ENCODE measurements at regions not wholly inside any gene's neighbourhood (a gene's known extent, or its start where the extent isn't known, plus 50 kb on each side); places are given as distances from the start of the nearest gene placed in this dataset.

GRCh38 chr2:176686328-176686727 lies 417.1 kb downstream of the MTX2 start:
- Mint-ChIP-seq H3K36me3 (no peaks in the 10 kb centered on the region), H3K4me1 (no peaks in the 10 kb centered on the region), H3K9me3 (no peaks in the 10 kb centered on the region), H3K4me3 (no peak overlapping the region), H3K27me3 (peaks cover 23% of the 10 kb centered on the region), H3K27ac (no peak overlapping the region)
- POLR2A ChIA-PET = no interaction called here
- no peak for ATAC-seq (ENCODE audit: low read depth)
- no peak for DNase-seq

GRCh38 chr2:176687342-176687741 lies 418.1 kb downstream of the MTX2 start:
- POLR2A ChIA-PET = no interaction called here
- ATAC-seq (ENCODE audit: low read depth) = no peak
- Mint-ChIP-seq H3K4me3 (no peak overlapping the region), H3K27ac (no peak overlapping the region), H3K9me3 (no peaks in the 10 kb centered on the region), H3K36me3 (no peaks in the 10 kb centered on the region), H3K27me3 (peaks cover 25% of the 10 kb centered on the region), H3K4me1 (no peaks in the 10 kb centered on the region)
- DNase-seq = no peak

GRCh38 chr2:176687944-176688343 lies 418.7 kb downstream of the MTX2 start:
- DNase-seq = no peak
- Mint-ChIP-seq H3K4me3 (no peak overlapping the region), H3K27me3 (peaks cover 19% of the 10 kb centered on the region), H3K36me3 (no peaks in the 10 kb centered on the region), H3K4me1 (no peaks in the 10 kb centered on the region), H3K27ac (no peak overlapping the region), H3K9me3 (no peaks in the 10 kb centered on the region)
- POLR2A ChIA-PET = interaction anchor here (0.6 kb wide), 1 partner anchor 384 kb away, joined by 3 read pairs; no protein-coding TSS in a partner anchor
- no peak for ATAC-seq (ENCODE audit: low read depth)

- POLR2A ChIA-PET = no interaction called here
- H3K4me3 Mint-ChIP-seq = no peak overlapping the region
- no peaks in the 10 kb centered on the region for H3K36me3 Mint-ChIP-seq
- H3K9me3 Mint-ChIP-seq = no peaks in the 10 kb centered on the region
- H3K27me3 Mint-ChIP-seq = peaks cover 10% of the 10 kb centered on the region
- DNase-seq (no peak), ATAC-seq (ENCODE audit: low read depth) (no peak)
- H3K4me1 Mint-ChIP-seq = no peaks in the 10 kb centered on the region
- no peak overlapping the region for H3K27ac Mint-ChIP-seq
These were observed 420.5 kb downstream of the MTX2 start for GRCh38 chr2:176689711-176690110.

GRCh38 chr2:176691471-176691870 lies 422.2 kb downstream of the MTX2 start:
- POLR2A ChIA-PET = no interaction called here
- DNase-seq = no peak
- Mint-ChIP-seq H3K27ac (no peak overlapping the region), H3K9me3 (no peaks in the 10 kb centered on the region), H3K4me3 (no peak overlapping the region), H3K36me3 (no peaks in the 10 kb centered on the region), H3K27me3 (peaks cover 10% of the 10 kb centered on the region), H3K4me1 (no peaks in the 10 kb centered on the region)
- ATAC-seq (ENCODE audit: low read depth) = no peak

- POLR2A ChIA-PET = no interaction called here
- H3K27ac Mint-ChIP-seq = no peak overlapping the region
These were observed 423.3 kb downstream of the MTX2 start for GRCh38 chr2:176692533-176692932.

GRCh38 chr2:176699098-176699497 lies 429.9 kb downstream of the MTX2 start:
- ATAC-seq (ENCODE audit: low read depth) (no peak), DNase-seq (no peak)
- Mint-ChIP-seq H3K4me1 (no peaks in the 10 kb centered on the region), H3K36me3 (no peaks in the 10 kb centered on the region), H3K4me3 (no peak overlapping the region), H3K27ac (no peak overlapping the region), H3K27me3 (peaks cover 11% of the 10 kb centered on the region), H3K9me3 (no peaks in the 10 kb centered on the region)
- POLR2A ChIA-PET = no interaction called here

More at GRCh38 chr2:176692533-176692932, 423.3 kb downstream of the MTX2 start:
- Mint-ChIP-seq H3K9me3 (no peaks in the 10 kb centered on the region), H3K4me3 (no peak overlapping the region), H3K36me3 (no peaks in the 10 kb centered on the region), H3K27me3 (peaks cover 13% of the 10 kb centered on the region), H3K4me1 (no peaks in the 10 kb centered on the region)
- ATAC-seq (ENCODE audit: low read depth) = no peak
- no peak for DNase-seq

- H3K4me3 Mint-ChIP-seq = no peak overlapping the region
- no peaks in the 10 kb centered on the region for H3K36me3 Mint-ChIP-seq
- POLR2A ChIA-PET = no interaction called here
- no peaks in the 10 kb centered on the region for H3K4me1 Mint-ChIP-seq
- ATAC-seq (ENCODE audit: low read depth) (no peak), DNase-seq (no peak)
- no peaks in the 10 kb centered on the region for H3K9me3 Mint-ChIP-seq
- H3K27ac Mint-ChIP-seq = no peak overlapping the region
- H3K27me3 Mint-ChIP-seq = peaks cover 12% of the 10 kb centered on the region
These were observed 430.4 kb downstream of the MTX2 start for GRCh38 chr2:176699644-176700043.

GRCh38 chr2:176702131-176702530 lies 432.9 kb downstream of the MTX2 start:
- no peak overlapping the region for H3K4me3 Mint-ChIP-seq
- no peaks in the 10 kb centered on the region for H3K4me1 Mint-ChIP-seq

GRCh38 chr2:176704282-176704858 lies 435.1 kb downstream of the MTX2 start:
- Mint-ChIP-seq H3K4me3 (no peak overlapping the region), H3K27me3 (peaks cover 8% of the 10 kb centered on the region), H3K36me3 (no peaks in the 10 kb centered on the region), H3K9me3 (no peaks in the 10 kb centered on the region), H3K4me1 (no peaks in the 10 kb centered on the region), H3K27ac (no peak overlapping the region)
- ATAC-seq (ENCODE audit: low read depth) = no peak
- POLR2A ChIA-PET = no interaction called here
- no peak for DNase-seq

More at GRCh38 chr2:176702131-176702530, 432.9 kb downstream of the MTX2 start:
- POLR2A ChIA-PET = no interaction called here
- no peaks in the 10 kb centered on the region for H3K36me3 Mint-ChIP-seq
- peaks cover 8% of the 10 kb centered on the region for H3K27me3 Mint-ChIP-seq
- ATAC-seq (ENCODE audit: low read depth) (no peak), DNase-seq (no peak)
- no peaks in the 10 kb centered on the region for H3K9me3 Mint-ChIP-seq
- H3K27ac Mint-ChIP-seq = no peak overlapping the region

- DNase-seq (no peak), ATAC-seq (ENCODE audit: low read depth) (no peak)
- Mint-ChIP-seq H3K9me3 (no peaks in the 10 kb centered on the region), H3K27me3 (peaks cover 19% of the 10 kb centered on the region), H3K27ac (no peak overlapping the region), H3K4me1 (no peaks in the 10 kb centered on the region), H3K4me3 (no peak overlapping the region), H3K36me3 (no peaks in the 10 kb centered on the region)
- POLR2A ChIA-PET = no interaction called here
These were observed 440.1 kb downstream of the MTX2 start for GRCh38 chr2:176709149-176709951.

GRCh38 chr2:176709991-176710390 lies 440.7 kb downstream of the MTX2 start:
- H3K9me3 Mint-ChIP-seq = no peaks in the 10 kb centered on the region
- H3K27me3 Mint-ChIP-seq = peaks cover 17% of the 10 kb centered on the region
- H3K36me3 Mint-ChIP-seq = no peaks in the 10 kb centered on the region
- POLR2A ChIA-PET = no interaction called here
- H3K4me3 Mint-ChIP-seq = no peak overlapping the region
- no peak for ATAC-seq (ENCODE audit: low read depth)
- DNase-seq = no peak
- no peaks in the 10 kb centered on the region for H3K4me1 Mint-ChIP-seq
- H3K27ac Mint-ChIP-seq = no peak overlapping the region

- ATAC-seq (ENCODE audit: low read depth) = no peak
- Mint-ChIP-seq H3K4me1 (no peaks in the 10 kb centered on the region), H3K36me3 (no peaks in the 10 kb centered on the region), H3K4me3 (no peak overlapping the region), H3K27me3 (peaks cover 17% of the 10 kb centered on the region), H3K27ac (no peak overlapping the region), H3K9me3 (peaks cover 2% of the 10 kb centered on the region)
- no peak for DNase-seq
- POLR2A ChIA-PET = no interaction called here
These were observed 441.5 kb downstream of the MTX2 start for GRCh38 chr2:176710657-176711186.

Measured in activated naive CD8-positive, alpha-beta T cell treated with anti-CD3 and anti-CD28 coated beads, Interleukin-2, amount 10 ng/mL, durations not matched to agents 7 days and 5 days (primary cell).